GM12878 (cell line): ENCODE measurements at regions not wholly inside any gene's neighbourhood (a gene's known extent, or its start where the extent isn't known, plus 50 kb on each side); places are given as distances from the start of the nearest gene placed in this dataset.
A peak's percentile ranks its signal among the peaks of the same experiment; 100 is the strongest.

Source experiments
- ATAC-seq: fragments of 200-7000 bp; cut with Tn5 transposase; 3 replicates; pipeline ENCODE4 v1.9.1; 2020; ENCODE audit warnings: mild to moderate bottlenecking, moderate library complexity
- BruUV-seq: library from RNA; stranded (reverse); fragments of 400-500 nt; replicated peaks from 2 replicates; lab custom pipeline; 2021; lab: Mats Ljungman, UMichigan
- CTCF ChIA-PET: fragments of 300-600 bp; sonication (Branson Sonifier 250); formaldehyde crosslinking; extraction: SDS; loops from one replicate; lab custom pipeline; 2021; ENCODE audit warnings: inconsistent platforms; lab: Yijun Ruan, JAX
- POLR2A ChIA-PET: fragments of 350-600 bp; formaldehyde crosslinking; extraction: SDS; loops from one replicate; lab custom pipeline; 2021; ENCODE audit warnings: inconsistent platforms; lab: Charles Lee
- RAD21 ChIA-PET: fragments of 300-600 bp; sonication (Branson Sonifier 250); formaldehyde crosslinking; loops from one replicate; lab custom pipeline; 2023; ENCODE audit warnings: antibody characterized with exemption; ENCODE audit not compliant: unreplicated experiment; lab: Charles Lee
- SMC1A ChIA-PET: fragments of 300-600 bp; sonication (Branson Sonifier 250); formaldehyde crosslinking; loops from one replicate; lab custom pipeline; 2023; ENCODE audit not compliant: unreplicated experiment, uncharacterized antibody; lab: Charles Lee
- DNase-seq: peaks from one replicate; pipeline ENCODE4 v3.0.0-alpha.2; 2011; ENCODE audit warnings: low read depth, low spot score
- FAIRE-seq: peaks from 3 replicates; lab custom pipeline; 2011; peaks lifted over from hg19 to GRCh38; lab: Jason Lieb, UNC
- H2AFZ ChIP-seq: 2 replicates; pipeline ENCODE4 v1.6.0; 2011; ENCODE audit warnings: low read depth, low read length, control low read depth; ENCODE audit not compliant: control insufficient read depth
- H3K27ac ChIP-seq: 2 replicates; pipeline ENCODE4 v1.5.1; 2011; ENCODE audit warnings: control low read depth; ENCODE audit not compliant: control insufficient read depth, insufficient read depth
- H3K27me3 ChIP-seq, 2 experiments: replicated peaks in 1 of 2; 2 replicates each; pipeline versions ENCODE4 v1.6.0 to v1.6.1; 2011; ENCODE audit warnings: low read length in 1 of 2; ENCODE audit not compliant: control insufficient read depth in 2 of 2, insufficient read depth in 2 of 2
- H3K36me3 ChIP-seq, 2 experiments: 2 replicates each; pipeline ENCODE4 v1.5.1; 2011; ENCODE audit warnings: low read length in 1 of 2; ENCODE audit not compliant: control insufficient read depth in 2 of 2, insufficient read depth in 2 of 2
- H3K4me1 ChIP-seq: 2 replicates; pipeline ENCODE4 v1.6.1; 2011; ENCODE audit warnings: mild to moderate bottlenecking, low read length, moderate library complexity, mixed read lengths; ENCODE audit not compliant: control insufficient read depth, insufficient read depth
- H3K4me2 ChIP-seq: 2 replicates; pipeline ENCODE4 v1.6.0; 2011; ENCODE audit warnings: control low read depth; ENCODE audit not compliant: control insufficient read depth, insufficient read depth
- H3K4me3 ChIP-seq: fragments of 200-600 bp; sonication (generic); 2 replicates; pipeline ENCODE4 v1.5.1; 2016
- H3K79me2 ChIP-seq: 2 replicates; pipeline ENCODE4 v1.6.0; 2011; ENCODE audit warnings: low read length; ENCODE audit not compliant: control insufficient read depth, insufficient read depth
- H3K9ac ChIP-seq: 2 replicates; pipeline ENCODE4 v1.8.0; 2011; ENCODE audit warnings: low read length, control low read depth, mixed read lengths; ENCODE audit not compliant: control insufficient read depth, insufficient read depth
- H3K9me3 ChIP-seq: replicated peaks from 3 replicates; pipeline ENCODE4 v1.5.1; 2011; ENCODE audit warnings: mild to moderate bottlenecking, low read length; ENCODE audit not compliant: control insufficient read depth, insufficient read depth
- H4K20me1 ChIP-seq: 2 replicates; pipeline ENCODE4 v1.6.0; 2011; ENCODE audit not compliant: control insufficient read depth, insufficient read depth
- CTCF ChIP-seq, 3 experiments: IDR thresholded peaks in 2 of 3; conservative IDR thresholded peaks in 1 of 3; 2 replicates each; pipeline ENCODE4 v1.5.1; 2011; ENCODE audit warnings: low read depth in 3 of 3, low read length in 3 of 3, mild to moderate bottlenecking in 3 of 3, control low read depth in 2 of 3, moderate library complexity in 2 of 3, inconsistent platforms in 1 of 3, mixed read lengths in 1 of 3; ENCODE audit not compliant: control insufficient read depth in 2 of 3, insufficient read depth in 1 of 3; ENCODE audit errors: extremely low read depth in 1 of 3
- RAD21 ChIP-seq: IDR thresholded peaks from 2 replicates; pipeline ENCODE4 v1.6.1; 2011; ENCODE audit warnings: mild to moderate bottlenecking, low read depth, low read length, moderate library complexity; ENCODE audit not compliant: insufficient read depth
- RUNX3 ChIP-seq: IDR thresholded peaks from 2 replicates; pipeline ENCODE4 v1.6.1; 2012; ENCODE audit warnings: low read length, inconsistent platforms
- SMARCA5 ChIP-seq: fragments of 450-650 bp; IDR thresholded peaks from 2 replicates; pipeline ENCODE4 v1.6.1; 2017; ENCODE audit warnings: mild to moderate bottlenecking
- SMC3 ChIP-seq: IDR thresholded peaks from 2 replicates; pipeline ENCODE4 v1.6.1; 2011; ENCODE audit warnings: low read length, improper control_type of control experiment, borderline replicate concordance
- TCF12 ChIP-seq: IDR thresholded peaks from 2 replicates; pipeline ENCODE4 v1.6.1; 2011; ENCODE audit warnings: low read depth, mild to moderate bottlenecking, low read length
- YY1 ChIP-seq: IDR thresholded peaks from 2 replicates; pipeline ENCODE4 v1.6.1; 2011; ENCODE audit warnings: low read depth, mild to moderate bottlenecking, low read length
- WGBS: methylation state at CpG from one replicate; pipeline ENCODE4 v1.1.6; 2016; ENCODE audit warnings: low lambda C conversion rate; ENCODE audit not compliant: insufficient replicate concordance, insufficient coverage; ENCODE audit errors: missing lambda C conversion rate; 5-methylcytosine and 5-hydroxymethylcytosine counted together
- in situ Hi-C: fragments of 300-500 bp; cut with MboI; formaldehyde crosslinking; loops from 9 replicates; pipeline ENCODE4 v1.14.3; 2018; ENCODE audit warnings: mixed read lengths
- intact Hi-C: fragments of 100-400 bp; cut with micrococcal nuclease; formaldehyde crosslinking; loops from one replicate; pipeline ENCODE4 v1.14.2; 2022; ENCODE audit not compliant: unreplicated experiment

GRCh38 chr18:47595831-47596501 is 334.5 kb downstream of the SMAD2 start:
- no peaks in the 10 kb centered on the region for H4K20me1 ChIP-seq
- H3K36me3 ChIP-seq = no peaks in the 10 kb centered on the region
- ChIA-PET POLR2A (no interaction called here), CTCF (interaction anchor here (0.9 to 3.1 kb wide), 8 partner anchors 13 to 381 kb away, joined by 3 to 26 read pairs (median 7); no protein-coding TSS in a partner anchor), SMC1A (interaction anchor here (0.8 to 3.2 kb wide), 9 partner anchors 11 to 547 kb away, joined by 3 to 32 read pairs (median 3); no protein-coding TSS in a partner anchor), RAD21 (interaction anchor here (1.1 to 3.4 kb wide), 4 partner anchors 150 to 159 kb away, joined by 3 to 10 read pairs (median 6); no protein-coding TSS in a partner anchor)
- FAIRE-seq = no peak
- ATAC-seq = peak; percentile 78
- no peak overlapping the region for H2AFZ ChIP-seq
- no peak overlapping the region for H3K9ac ChIP-seq
- DNase-seq = peak; percentile 8
- TF ChIP-seq TCF12 = no peak
- TF ChIP-seq CTCF (IDR thresholded peaks at IDR 0.05 in 2 of 3, conservative IDR thresholded peaks at IDR 0.05 in 1 of 3; ENCODE audit: control insufficient read depth in 2 of 3, extremely low read depth in 1 of 3, insufficient read depth in 1 of 3, low read depth in 3 of 3, low read length in 3 of 3) = peak; percentile 67 to 76 (median 68)
- peak; percentile 82 for TF ChIP-seq SMC3
- TF ChIP-seq SMARCA5 = no peak
- TF ChIP-seq YY1 = peak; percentile 57; the same call in 1 of the 2 replicates
- peak; percentile 46 for TF ChIP-seq RUNX3
- TF ChIP-seq RAD21 = peak; percentile 84
- H3K4me2 ChIP-seq = no peak overlapping the region
- 0% methylated on average over 2 of the region's 2 CpGs for WGBS
- no peaks in the 10 kb centered on the region for H3K4me1 ChIP-seq
- H3K79me2 ChIP-seq = no peaks in the 10 kb centered on the region
- H3K27ac ChIP-seq = no peak overlapping the region
- BruUV-seq = no TSS peak
- in situ Hi-C loops (no loop called here), intact Hi-C loops (loop anchor here (1.0 kb wide), 2 partner anchors 153 to 381 kb away; no protein-coding TSS in a partner anchor)
- peaks cover 0 to 6% of the 10 kb centered on the region in 2 experiments; a peak in 2 of 4 replicates for H3K27me3 ChIP-seq
- H3K4me3 ChIP-seq = no peak overlapping the region
- no peaks in the 10 kb centered on the region for H3K9me3 ChIP-seq
